ENCODE measurements at regions not wholly inside any gene's neighbourhood (a gene's known extent, or its start where the extent isn't known, plus 50 kb on each side); places are given as distances from the start of the nearest gene placed in this dataset.
"Not testable (repeated sequence)": the region's sequence is repeated elsewhere in the genome, so short reads cannot be mapped to it uniquely, and the experiment has no call there.

DNA sequence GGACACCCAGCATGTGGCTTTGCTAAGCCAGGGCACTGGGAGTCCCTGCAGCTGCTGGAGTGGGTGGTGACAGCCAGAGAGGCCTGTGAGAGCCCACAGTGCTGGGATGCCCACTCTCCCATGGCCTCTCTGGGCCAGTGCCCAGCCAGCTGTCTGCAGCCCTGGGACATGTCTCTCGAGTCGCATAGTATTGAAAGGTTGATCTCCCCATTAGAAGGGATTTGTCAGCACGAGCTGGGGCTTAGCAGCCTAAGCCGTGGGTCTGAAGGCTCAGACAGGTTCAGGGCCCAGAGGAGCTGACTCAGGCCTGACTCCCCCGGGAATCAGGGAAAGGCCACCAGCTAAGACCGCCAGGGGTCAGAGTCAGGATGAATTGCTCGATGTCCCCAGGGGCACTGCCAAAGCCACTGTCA is 53.5 kb downstream of the FOXD2 start:
- no peak overlapping the region for H3K27ac ChIP-seq
- TF ChIP-seq, protein P1, sequence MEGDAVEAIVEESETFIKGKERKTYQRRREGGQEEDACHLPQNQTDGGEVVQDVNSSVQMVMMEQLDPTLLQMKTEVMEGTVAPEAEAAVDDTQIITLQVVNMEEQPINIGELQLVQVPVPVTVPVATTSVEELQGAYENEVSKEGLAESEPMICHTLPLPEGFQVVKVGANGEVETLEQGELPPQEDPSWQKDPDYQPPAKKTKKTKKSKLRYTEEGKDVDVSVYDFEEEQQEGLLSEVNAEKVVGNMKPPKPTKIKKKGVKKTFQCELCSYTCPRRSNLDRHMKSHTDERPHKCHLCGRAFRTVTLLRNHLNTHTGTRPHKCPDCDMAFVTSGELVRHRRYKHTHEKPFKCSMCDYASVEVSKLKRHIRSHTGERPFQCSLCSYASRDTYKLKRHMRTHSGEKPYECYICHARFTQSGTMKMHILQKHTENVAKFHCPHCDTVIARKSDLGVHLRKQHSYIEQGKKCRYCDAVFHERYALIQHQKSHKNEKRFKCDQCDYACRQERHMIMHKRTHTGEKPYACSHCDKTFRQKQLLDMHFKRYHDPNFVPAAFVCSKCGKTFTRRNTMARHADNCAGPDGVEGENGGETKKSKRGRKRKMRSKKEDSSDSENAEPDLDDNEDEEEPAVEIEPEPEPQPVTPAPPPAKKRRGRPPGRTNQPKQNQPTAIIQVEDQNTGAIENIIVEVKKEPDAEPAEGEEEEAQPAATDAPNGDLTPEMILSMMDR (conservative IDR thresholded peaks at IDR 0.05), result no peak

DNA sequence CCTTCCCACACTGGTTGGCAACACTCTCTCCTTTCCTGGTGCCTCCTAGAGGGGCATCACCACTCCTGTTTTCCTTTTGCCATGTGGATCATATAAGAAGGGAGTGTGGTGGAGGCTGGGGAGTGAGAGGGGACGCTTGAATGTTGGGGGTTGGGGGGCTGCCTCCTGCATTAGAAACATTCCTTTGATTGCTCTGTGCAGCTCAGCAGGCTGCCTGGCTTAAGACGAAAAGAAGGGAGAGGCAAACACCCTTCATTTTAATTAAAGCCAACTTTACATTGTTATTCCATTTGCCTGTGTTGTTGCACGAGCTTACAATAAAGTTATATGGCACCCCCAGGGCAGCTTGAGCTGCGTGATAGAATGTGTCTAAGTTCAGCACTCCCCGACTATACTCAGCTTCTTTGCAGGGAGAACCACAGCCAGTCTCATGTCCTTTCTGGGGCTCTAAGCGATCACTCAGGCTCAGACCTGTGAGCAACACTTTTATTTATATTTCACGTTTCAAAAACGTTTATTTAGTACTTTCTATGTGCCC is 57.4 kb downstream of the FOXD2 start:
- TF ChIP-seq, protein P1 (conservative IDR thresholded peaks at IDR 0.05), result no peak

DNA sequence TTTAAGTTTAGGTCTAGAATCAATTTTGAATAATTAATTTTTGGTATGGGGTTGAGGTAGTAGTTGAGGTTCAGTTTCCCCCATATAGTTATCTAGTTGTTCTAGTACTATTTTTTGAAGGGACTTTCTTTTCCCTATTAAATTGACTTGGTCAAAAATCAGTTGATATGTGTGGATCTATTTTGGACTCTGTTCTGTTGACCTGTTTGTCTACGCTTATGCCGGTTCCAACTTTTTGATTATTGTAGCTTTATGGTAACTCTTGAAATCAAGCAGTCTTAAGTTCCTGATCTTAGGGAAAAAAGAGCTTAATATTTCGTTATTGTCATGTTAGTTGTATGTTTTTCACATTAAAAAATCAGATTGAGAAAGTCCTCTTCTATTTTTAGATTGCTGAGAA is 60.7 kb downstream of the FOXD2 start:
- H3K27ac ChIP-seq, result no peak overlapping the region
- TF ChIP-seq, protein P1 (conservative IDR thresholded peaks at IDR 0.05), result no peak

More for the DNA sequence above, 57.4 kb downstream of the FOXD2 start:
- no peak overlapping the region for H3K27ac ChIP-seq

DNA sequence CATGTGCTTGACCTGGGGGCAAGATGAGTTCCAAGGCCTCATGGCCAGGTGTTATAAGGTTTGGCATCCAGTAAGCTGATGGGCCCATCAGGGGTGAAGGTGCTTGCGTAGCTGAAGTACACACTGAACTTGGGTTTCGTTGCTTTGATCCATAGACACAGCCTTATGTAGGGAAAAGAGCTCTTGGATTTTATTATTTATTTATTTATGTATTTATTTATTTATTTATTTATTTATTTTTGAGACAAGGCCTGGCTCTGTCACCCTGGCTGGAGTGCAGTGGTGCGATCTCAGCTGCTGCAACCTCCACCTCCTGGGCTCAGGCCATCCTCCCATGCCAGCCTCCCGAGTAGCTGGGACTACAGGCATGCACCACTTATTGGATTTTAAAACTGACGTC is 63.2 kb downstream of the FOXD2 start:
- TF ChIP-seq, protein P1 (conservative IDR thresholded peaks at IDR 0.05), result no peak
- H3K27ac ChIP-seq, result no peak overlapping the region

DNA sequence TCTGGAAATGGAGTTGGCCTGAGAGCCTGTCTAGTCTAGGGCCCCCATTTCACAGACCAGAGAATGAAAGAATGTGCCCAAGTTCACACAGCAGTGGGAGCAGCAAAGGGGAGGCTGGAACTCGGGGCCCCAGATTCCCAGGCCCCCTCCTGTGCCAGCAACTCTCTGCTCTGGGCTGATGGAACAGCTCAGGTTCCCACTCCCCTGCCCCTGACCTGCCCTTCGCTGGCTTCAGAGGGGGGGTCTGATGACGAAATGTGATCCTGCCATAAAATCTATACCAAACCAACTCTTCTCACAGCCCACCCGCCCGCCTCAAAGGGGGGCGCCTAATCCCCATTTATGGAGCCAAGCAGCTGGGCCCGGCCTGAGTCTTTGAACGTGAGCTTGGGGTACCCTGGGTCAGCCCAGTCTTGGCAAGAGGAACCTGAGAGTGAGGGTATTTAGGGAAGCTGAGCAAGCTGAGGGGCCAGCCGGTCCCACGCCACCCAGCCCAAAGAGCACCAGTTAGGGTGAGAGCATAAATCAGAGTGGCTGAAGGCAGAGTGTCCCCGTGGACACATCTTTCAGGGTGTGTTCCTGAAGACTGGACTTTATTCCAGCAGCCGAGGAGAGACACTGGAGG is 65.0 kb downstream of the FOXD2 start:
- TF ChIP-seq, protein P1 (conservative IDR thresholded peaks at IDR 0.05), result no peak
- H3K27ac ChIP-seq, result no peak overlapping the region

DNA sequence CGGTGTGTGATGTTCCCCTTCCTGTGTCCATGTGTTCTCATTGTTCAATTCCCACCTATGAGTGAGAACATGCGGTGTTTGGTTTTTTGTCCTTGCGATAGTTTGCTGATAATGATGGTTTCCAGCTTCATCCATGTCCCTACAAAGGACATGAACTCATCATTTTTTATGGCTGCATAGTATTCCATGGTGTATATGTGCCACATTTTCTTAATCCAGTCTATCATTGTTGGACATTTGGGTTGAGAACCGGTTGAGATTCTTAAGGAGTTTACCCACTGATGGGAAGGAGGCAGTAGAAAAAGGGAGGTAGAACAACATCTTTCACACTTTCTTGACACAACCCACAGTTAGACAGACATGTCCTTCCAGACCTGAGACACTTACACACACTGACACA is 67.0 kb downstream of the FOXD2 start:
- H3K27ac ChIP-seq, result not testable (repeated sequence)

DNA sequence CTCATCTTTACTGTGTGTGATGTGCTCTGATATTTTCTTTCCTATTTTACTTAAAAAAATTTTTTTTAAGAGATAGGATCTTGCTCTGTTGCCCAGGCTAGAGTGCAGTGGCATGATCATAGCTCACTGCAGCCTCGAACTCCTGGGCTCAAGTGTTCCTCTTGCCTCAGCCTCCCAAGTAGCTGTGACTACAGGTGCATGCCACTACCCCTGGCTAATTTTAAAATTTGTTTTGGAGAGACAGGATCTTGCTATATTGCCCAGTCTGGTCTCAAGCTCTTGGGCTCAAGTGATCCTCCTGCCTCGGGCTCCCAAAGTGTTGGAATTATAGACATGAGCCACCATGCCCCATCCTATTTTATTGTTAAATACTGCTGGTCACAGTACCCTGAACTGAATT is 67.4 kb downstream of the FOXD2 start:
- TF ChIP-seq, protein P1 (conservative IDR thresholded peaks at IDR 0.05), result no peak
- no peak overlapping the region for H3K27ac ChIP-seq

DNA sequence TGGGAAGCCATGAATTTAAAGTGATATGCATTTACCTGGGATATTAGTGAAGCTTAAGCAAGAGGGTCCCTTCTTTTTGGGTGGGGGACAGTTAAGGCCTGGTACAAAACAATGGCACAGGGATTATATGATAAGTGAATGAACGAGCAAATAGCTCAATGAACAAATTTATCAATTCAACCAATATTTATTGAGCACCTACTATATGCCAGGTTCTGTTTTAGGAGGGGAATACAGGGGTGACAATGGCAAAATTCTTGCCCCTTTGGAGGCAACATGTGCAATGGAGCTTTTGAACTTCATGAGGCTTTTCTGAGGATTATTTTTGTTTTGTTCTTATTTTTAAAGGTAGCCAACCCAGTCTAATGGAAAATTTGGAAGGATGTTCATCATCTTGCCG is 68.2 kb downstream of the FOXD2 start:
- no peak overlapping the region for H3K27ac ChIP-seq
- TF ChIP-seq, protein P1 (conservative IDR thresholded peaks at IDR 0.05), result no peak
